ENCODE measurements at regions not wholly inside any gene's neighbourhood (a gene's known extent, or its start where the extent isn't known, plus 50 kb on each side); places are given as distances from the start of the nearest gene placed in this dataset.

DNA sequence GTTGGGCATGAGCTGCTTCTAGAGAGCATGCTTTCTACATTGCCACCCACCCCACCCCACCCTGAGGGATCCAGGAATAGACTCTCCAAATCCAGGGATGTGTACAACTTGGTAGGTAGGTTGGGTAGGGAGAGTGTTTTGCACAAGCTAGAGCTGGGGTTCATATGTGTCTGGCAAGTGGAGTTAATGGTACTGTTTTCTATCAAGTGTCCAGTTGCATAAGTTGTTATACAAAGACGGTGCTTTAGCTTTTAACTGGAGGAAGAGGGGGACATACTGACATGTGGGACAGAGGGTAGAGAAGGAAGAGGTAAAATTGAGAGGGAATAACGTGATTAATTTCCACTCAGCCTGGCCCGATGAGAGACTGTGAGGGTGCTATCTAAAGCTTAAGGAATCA, 51.0 kb upstream of the TNC start:
- H4K20me1 ChIP-seq (ENCODE audit: insufficient read depth), result no peaks in the 10 kb centered on the region
- no peak for DNase-seq
- H3K4me1 ChIP-seq (ENCODE audit: control insufficient read depth in 1 of 2, insufficient read depth in 2 of 2, low read depth in 1 of 2, low read length in 1 of 2), result peaks cover 2 to 29% of the 10 kb centered on the region in 2 experiments; a peak in 3 of 4 replicates
- ChIA-PET POLR2A (no interaction called here), CTCF (interaction anchor here (1.1 kb wide), 1 partner anchor 12 kb away, joined by 3 read pairs; no protein-coding TSS in a partner anchor)
- no peaks in the 10 kb centered on the region for H3K36me3 ChIP-seq (replicated peaks in 1 of 2; ENCODE audit: control insufficient read depth in 1 of 2, insufficient read depth in 2 of 2, low read length in 1 of 2)
- no peak overlapping the region for H2AFZ ChIP-seq (ENCODE audit: low read depth)
- no peak overlapping the region for H3K27ac ChIP-seq (ENCODE audit: low read depth in 2 of 2, low read length in 1 of 2)
- no peaks in the 10 kb centered on the region for H3K79me2 ChIP-seq (ENCODE audit: insufficient read depth)
- H3K4me3 ChIP-seq (ENCODE audit: low read depth in 2 of 2, low read length in 1 of 2), result no peak overlapping the region
- no peaks in the 10 kb centered on the region for H3K9me2 ChIP-seq
- TF ChIP-seq MEF2A (IDR thresholded peaks at IDR 0.05; ENCODE audit: borderline replicate concordance, low read depth), result no peak
- no peak for TF ChIP-seq FOXM1 (IDR thresholded peaks at IDR 0.05; ENCODE audit: low read depth)
- no peak for TF ChIP-seq GABPA (IDR thresholded peaks at IDR 0.05; ENCODE audit: low read depth)
- no peak for TF ChIP-seq TEAD4 (IDR thresholded peaks at IDR 0.05; ENCODE audit: borderline replicate concordance, insufficient read depth)
- TF ChIP-seq POLR2AphosphoS5 (IDR thresholded peaks at IDR 0.05; ENCODE audit: low read depth, low read length), result no peak
- WGBS (ENCODE audit: low lambda C conversion rate), result 85% methylated on average over 3 of the region's 3 CpGs
- H3K9ac ChIP-seq, result no peak overlapping the region
- H3K27me3 ChIP-seq (ENCODE audit: insufficient read depth), result no peaks in the 10 kb centered on the region
- no peak overlapping the region for H3K4me2 ChIP-seq
- H3K9me3 ChIP-seq, result no peaks in the 10 kb centered on the region
- peaks cover 26% of the 10 kb centered on the region for H3F3A ChIP-seq (replicated peaks; ENCODE audit: insufficient read depth)

GRCh38 chr9:115170358-115171073, 52.6 kb upstream of the TNC start:
- no peaks in the 10 kb centered on the region for H3K36me3 ChIP-seq (replicated peaks in 1 of 2; ENCODE audit: control insufficient read depth in 1 of 2, insufficient read depth in 2 of 2, low read length in 1 of 2)
- no peaks in the 10 kb centered on the region for H3K79me2 ChIP-seq (ENCODE audit: insufficient read depth)
- no peak overlapping the region for H2AFZ ChIP-seq (ENCODE audit: low read depth)
- H3K27ac ChIP-seq (ENCODE audit: low read depth in 2 of 2, low read length in 1 of 2), result 0 out of 4 replicates have a peak overlapping the region, but pooled peaks of 1 of the 2 experiments have one; percentile 1
- H3K4me3 ChIP-seq (ENCODE audit: low read depth in 2 of 2, low read length in 1 of 2), result no peak overlapping the region
- DNase-seq, result no peak
- H3K9me3 ChIP-seq, result no peaks in the 10 kb centered on the region; the same call in 1 of the 2 replicates
- no peaks in the 10 kb centered on the region for H3K9me2 ChIP-seq
- H3K27me3 ChIP-seq (ENCODE audit: insufficient read depth), result no peaks in the 10 kb centered on the region
- CTCF ChIA-PET, result no interaction called here
- H3K4me2 ChIP-seq, result no peak overlapping the region
- POLR2A ChIA-PET, result no interaction called here
- H3K9ac ChIP-seq, result no peak overlapping the region
- H4K20me1 ChIP-seq (ENCODE audit: insufficient read depth), result no peaks in the 10 kb centered on the region
- WGBS (ENCODE audit: low lambda C conversion rate), result 62% methylated on average over 5 of the region's 5 CpGs
- H3K4me1 ChIP-seq (ENCODE audit: control insufficient read depth in 1 of 2, insufficient read depth in 2 of 2, low read depth in 1 of 2, low read length in 1 of 2), result peaks cover 2 to 19% of the 10 kb centered on the region in 2 experiments; a peak in 3 of 4 replicates
- no peak for TF ChIP-seq CHD2 (IDR thresholded peaks at IDR 0.05; ENCODE audit: low read length, partially characterized antibody)
- TF ChIP-seq TCF12 (IDR thresholded peaks at IDR 0.05), result peak; percentile 13; the same call in 1 of the 2 replicates
- TF ChIP-seq FOXJ3 (CRISPR knock-in tag; IDR thresholded peaks at IDR 0.05), result no peak
- TF ChIP-seq FOSL2 (IDR thresholded peaks at IDR 0.05; ENCODE audit: borderline replicate concordance, low read depth), result peak; percentile 47; the same call in 1 of the 2 replicates
- TF ChIP-seq, protein P1, sequence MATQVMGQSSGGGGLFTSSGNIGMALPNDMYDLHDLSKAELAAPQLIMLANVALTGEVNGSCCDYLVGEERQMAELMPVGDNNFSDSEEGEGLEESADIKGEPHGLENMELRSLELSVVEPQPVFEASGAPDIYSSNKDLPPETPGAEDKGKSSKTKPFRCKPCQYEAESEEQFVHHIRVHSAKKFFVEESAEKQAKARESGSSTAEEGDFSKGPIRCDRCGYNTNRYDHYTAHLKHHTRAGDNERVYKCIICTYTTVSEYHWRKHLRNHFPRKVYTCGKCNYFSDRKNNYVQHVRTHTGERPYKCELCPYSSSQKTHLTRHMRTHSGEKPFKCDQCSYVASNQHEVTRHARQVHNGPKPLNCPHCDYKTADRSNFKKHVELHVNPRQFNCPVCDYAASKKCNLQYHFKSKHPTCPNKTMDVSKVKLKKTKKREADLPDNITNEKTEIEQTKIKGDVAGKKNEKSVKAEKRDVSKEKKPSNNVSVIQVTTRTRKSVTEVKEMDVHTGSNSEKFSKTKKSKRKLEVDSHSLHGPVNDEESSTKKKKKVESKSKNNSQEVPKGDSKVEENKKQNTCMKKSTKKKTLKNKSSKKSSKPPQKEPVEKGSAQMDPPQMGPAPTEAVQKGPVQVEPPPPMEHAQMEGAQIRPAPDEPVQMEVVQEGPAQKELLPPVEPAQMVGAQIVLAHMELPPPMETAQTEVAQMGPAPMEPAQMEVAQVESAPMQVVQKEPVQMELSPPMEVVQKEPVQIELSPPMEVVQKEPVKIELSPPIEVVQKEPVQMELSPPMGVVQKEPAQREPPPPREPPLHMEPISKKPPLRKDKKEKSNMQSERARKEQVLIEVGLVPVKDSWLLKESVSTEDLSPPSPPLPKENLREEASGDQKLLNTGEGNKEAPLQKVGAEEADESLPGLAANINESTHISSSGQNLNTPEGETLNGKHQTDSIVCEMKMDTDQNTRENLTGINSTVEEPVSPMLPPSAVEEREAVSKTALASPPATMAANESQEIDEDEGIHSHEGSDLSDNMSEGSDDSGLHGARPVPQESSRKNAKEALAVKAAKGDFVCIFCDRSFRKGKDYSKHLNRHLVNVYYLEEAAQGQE (IDR thresholded peaks at IDR 0.05; ENCODE audit: low read depth, low read length), result no peak
- TF ChIP-seq NRF1 (IDR thresholded peaks at IDR 0.05; ENCODE audit: low read depth, low read length), result no peak
- TF ChIP-seq RFX5 (IDR thresholded peaks at IDR 0.05; ENCODE audit: low read length), result no peak
- no peak for TF ChIP-seq JUND (IDR thresholded peaks at IDR 0.05)
- TF ChIP-seq, protein P2, sequence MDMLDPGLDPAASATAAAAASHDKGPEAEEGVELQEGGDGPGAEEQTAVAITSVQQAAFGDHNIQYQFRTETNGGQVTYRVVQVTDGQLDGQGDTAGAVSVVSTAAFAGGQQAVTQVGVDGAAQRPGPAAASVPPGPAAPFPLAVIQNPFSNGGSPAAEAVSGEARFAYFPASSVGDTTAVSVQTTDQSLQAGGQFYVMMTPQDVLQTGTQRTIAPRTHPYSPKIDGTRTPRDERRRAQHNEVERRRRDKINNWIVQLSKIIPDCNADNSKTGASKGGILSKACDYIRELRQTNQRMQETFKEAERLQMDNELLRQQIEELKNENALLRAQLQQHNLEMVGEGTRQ (IDR thresholded peaks at IDR 0.05; ENCODE audit: borderline replicate concordance, low read depth, low read length), result no peak
- H3F3A ChIP-seq (replicated peaks; ENCODE audit: insufficient read depth), result peaks cover 11% of the 10 kb centered on the region

Data from SK-N-SH (cell line).